ENCODE measurements at regions not wholly inside any gene's neighbourhood (a gene's known extent, or its start where the extent isn't known, plus 50 kb on each side); places are given as distances from the start of the nearest gene placed in this dataset.

GRCh38 chrX:3166670-3167455, 125.6 kb downstream of the ARSF start:
- H3K4me1 ChIP-seq: no peaks in the 10 kb centered on the region
- no peak for TF ChIP-seq POLR2A (IDR thresholded peaks at IDR 0.05)
- no peak for TF ChIP-seq CTCF (IDR thresholded peaks at IDR 0.05)
- 29% methylated on average over 11 of the region's 11 CpGs for WGBS (ENCODE audit: insufficient coverage, low coverage, low lambda C conversion rate, missing lambda C conversion rate)
- intact Hi-C loops (cut with DNase I): no loop called here
- H3K27ac ChIP-seq: no peak overlapping the region
- no peaks in the 10 kb centered on the region for H3K36me3 ChIP-seq
- H3K4me3 ChIP-seq: no peak overlapping the region
- no peaks in the 10 kb centered on the region for H3K9me3 ChIP-seq
- H3K27me3 ChIP-seq: no peaks in the 10 kb centered on the region
- DNase-seq (no peak), ATAC-seq (no peak)

GRCh38 chrX:3165808-3166207, 124.5 kb downstream of the ARSF start:
- intact Hi-C loops (cut with DNase I): no loop called here
- Histone ChIP-seq H3K27ac (no peak overlapping the region), H3K27me3 (no peaks in the 10 kb centered on the region), H3K36me3 (no peaks in the 10 kb centered on the region), H3K9me3 (no peaks in the 10 kb centered on the region), H3K4me1 (no peaks in the 10 kb centered on the region), H3K4me3 (no peak overlapping the region)
- ATAC-seq (no peak), DNase-seq (no peak)
- WGBS (ENCODE audit: insufficient coverage, low coverage, low lambda C conversion rate, missing lambda C conversion rate): 48% methylated on average over 5 of the region's 5 CpGs
- TF ChIP-seq CTCF (IDR thresholded peaks at IDR 0.05) (no peak), POLR2A (IDR thresholded peaks at IDR 0.05) (no peak)

All from right lobe of liver (tissue), 6 donors.